Osteoblast (primary cell): ENCODE measurements at regions not wholly inside any gene's neighbourhood (a gene's known extent, or its start where the extent isn't known, plus 50 kb on each side); places are given as distances from the start of the nearest gene placed in this dataset.

Experiments used
- DNase-seq: peaks from one replicate; pipeline ENCODE4 v3.0.0; 2011; ENCODE audit warnings: low spot score, mixed read lengths; ENCODE audit not compliant: insufficient read length; ENCODE audit errors: missing footprints
- H2AFZ ChIP-seq: 2 replicates; pipeline ENCODE4 v1.6.0; 2011; ENCODE audit warnings: mild to moderate bottlenecking, low read length
- H3K27ac ChIP-seq: 2 replicates; pipeline ENCODE4 v1.5.1; 2011; ENCODE audit warnings: mild to moderate bottlenecking, low read depth, low read length, moderate library complexity
- H3K27me3 ChIP-seq: 2 replicates; pipeline ENCODE4 v1.6.0; 2012; ENCODE audit warnings: mild to moderate bottlenecking, control low read depth, inconsistent platforms, low read length, moderate library complexity; ENCODE audit not compliant: insufficient read depth
- H3K36me3 ChIP-seq: 2 replicates; pipeline ENCODE4 v1.5.1; 2011; ENCODE audit warnings: mild to moderate bottlenecking, low read length, control low read depth, moderate library complexity; ENCODE audit not compliant: insufficient read depth
- H3K4me1 ChIP-seq: 2 replicates; pipeline ENCODE4 v1.5.1; 2011; ENCODE audit warnings: mild to moderate bottlenecking, low read length, control low read depth, moderate library complexity; ENCODE audit not compliant: insufficient read depth
- H3K4me2 ChIP-seq: 2 replicates; pipeline ENCODE4 v1.6.0; 2011; ENCODE audit warnings: mild to moderate bottlenecking, low read length; ENCODE audit not compliant: insufficient read depth
- H3K4me3 ChIP-seq: fragments of 200-600 bp; sonication (generic); 3 replicates; pipeline ENCODE4 v1.5.1; 2012; ENCODE audit warnings: mild to moderate bottlenecking, low read length, inconsistent platforms; ENCODE audit not compliant: insufficient read depth
- H3K79me2 ChIP-seq: 2 replicates; pipeline ENCODE4 v1.6.0; 2012; ENCODE audit warnings: mild to moderate bottlenecking, low read length, control low read depth, inconsistent platforms; ENCODE audit not compliant: insufficient read depth
- H3K9me3 ChIP-seq: 2 replicates; pipeline ENCODE4 v1.5.1; 2011; ENCODE audit warnings: low read depth, low read length, control low read depth
- H4K20me1 ChIP-seq: 2 replicates; pipeline ENCODE4 v1.6.0; 2012; ENCODE audit warnings: mild to moderate bottlenecking, low read length, control low read depth; ENCODE audit not compliant: insufficient read depth
- TF ChIP-seq, protein P1 (sequence below): IDR thresholded peaks from 2 replicates; pipeline ENCODE4 v1.5.1; 2011; ENCODE audit warnings: mild to moderate bottlenecking, low read depth, low read length, moderate library complexity; ENCODE audit errors: extremely low read depth

GRCh38 chr5:118593003-118593328, 395.4 kb downstream of the DTWD2 start:
- H3K4me1 ChIP-seq: no peaks in the 10 kb centered on the region
- no peak overlapping the region for H3K4me2 ChIP-seq
- no peaks in the 10 kb centered on the region for H3K36me3 ChIP-seq
- H3K9me3 ChIP-seq: no peaks in the 10 kb centered on the region
- no peak overlapping the region for H3K27ac ChIP-seq
- no peaks in the 10 kb centered on the region for H3K79me2 ChIP-seq
- H3K27me3 ChIP-seq: no peaks in the 10 kb centered on the region
- no peak overlapping the region for H3K4me3 ChIP-seq
- no peak for DNase-seq
- no peaks in the 10 kb centered on the region for H4K20me1 ChIP-seq
- H2AFZ ChIP-seq: no peak overlapping the region
- TF ChIP-seq, protein P1, sequence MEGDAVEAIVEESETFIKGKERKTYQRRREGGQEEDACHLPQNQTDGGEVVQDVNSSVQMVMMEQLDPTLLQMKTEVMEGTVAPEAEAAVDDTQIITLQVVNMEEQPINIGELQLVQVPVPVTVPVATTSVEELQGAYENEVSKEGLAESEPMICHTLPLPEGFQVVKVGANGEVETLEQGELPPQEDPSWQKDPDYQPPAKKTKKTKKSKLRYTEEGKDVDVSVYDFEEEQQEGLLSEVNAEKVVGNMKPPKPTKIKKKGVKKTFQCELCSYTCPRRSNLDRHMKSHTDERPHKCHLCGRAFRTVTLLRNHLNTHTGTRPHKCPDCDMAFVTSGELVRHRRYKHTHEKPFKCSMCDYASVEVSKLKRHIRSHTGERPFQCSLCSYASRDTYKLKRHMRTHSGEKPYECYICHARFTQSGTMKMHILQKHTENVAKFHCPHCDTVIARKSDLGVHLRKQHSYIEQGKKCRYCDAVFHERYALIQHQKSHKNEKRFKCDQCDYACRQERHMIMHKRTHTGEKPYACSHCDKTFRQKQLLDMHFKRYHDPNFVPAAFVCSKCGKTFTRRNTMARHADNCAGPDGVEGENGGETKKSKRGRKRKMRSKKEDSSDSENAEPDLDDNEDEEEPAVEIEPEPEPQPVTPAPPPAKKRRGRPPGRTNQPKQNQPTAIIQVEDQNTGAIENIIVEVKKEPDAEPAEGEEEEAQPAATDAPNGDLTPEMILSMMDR: peak; percentile 16

DNA sequence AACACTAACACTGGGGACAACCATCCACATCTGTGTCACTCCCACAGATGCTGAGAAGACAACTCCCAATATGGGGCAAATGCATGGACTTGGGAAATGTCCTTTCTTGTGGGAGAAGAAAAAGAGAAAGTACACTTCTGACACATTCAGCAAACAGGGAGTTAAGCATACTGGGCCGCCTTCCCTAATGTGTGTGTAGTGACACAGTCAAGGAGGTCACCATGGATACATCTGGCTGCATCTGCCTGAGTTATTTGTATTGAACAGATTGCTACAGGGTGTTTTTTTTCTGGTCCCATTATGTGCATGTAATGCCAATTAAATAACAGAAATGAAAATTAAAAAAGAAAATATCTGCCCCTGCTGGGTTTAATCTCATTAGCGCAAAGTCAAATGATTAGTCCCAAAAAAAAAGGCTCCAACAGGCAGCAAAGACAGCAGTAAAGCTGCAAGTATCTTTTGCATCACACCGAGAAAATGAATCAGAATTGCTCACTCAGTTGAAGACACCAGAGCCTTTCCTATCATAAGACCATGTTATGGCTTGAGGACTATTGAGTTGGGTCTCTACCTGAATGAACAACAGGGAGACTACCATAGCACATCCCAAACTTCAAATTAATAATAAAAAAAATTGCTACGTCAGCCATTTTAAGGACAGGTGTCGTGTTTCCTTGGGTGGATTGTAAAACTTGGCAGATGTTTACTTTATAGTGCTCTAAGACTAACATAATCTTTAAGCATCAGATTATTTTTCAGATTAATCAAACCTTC, 395.9 kb downstream of the DTWD2 start:
- TF ChIP-seq, protein P1: no peak
- Histone ChIP-seq H3K4me3 (no peak overlapping the region), H2AFZ (no peak overlapping the region), H3K36me3 (no peaks in the 10 kb centered on the region), H3K79me2 (no peaks in the 10 kb centered on the region), H3K27ac (no peak overlapping the region), H3K9me3 (no peaks in the 10 kb centered on the region), H3K27me3 (no peaks in the 10 kb centered on the region), H3K4me2 (no peak overlapping the region), H4K20me1 (no peaks in the 10 kb centered on the region), H3K4me1 (no peaks in the 10 kb centered on the region)
- DNase-seq: no peak

GRCh38 chr5:118590806-118591205, 397.5 kb downstream of the DTWD2 start:
- no peak for DNase-seq
- Histone ChIP-seq H3K4me2 (no peak overlapping the region), H3K36me3 (no peaks in the 10 kb centered on the region), H3K27ac (no peak overlapping the region), H3K9me3 (no peaks in the 10 kb centered on the region), H2AFZ (no peak overlapping the region), H4K20me1 (no peaks in the 10 kb centered on the region), H3K4me1 (no peaks in the 10 kb centered on the region), H3K4me3 (no peak overlapping the region), H3K27me3 (no peaks in the 10 kb centered on the region), H3K79me2 (no peaks in the 10 kb centered on the region)
- TF ChIP-seq, protein P1: no peak

DNA sequence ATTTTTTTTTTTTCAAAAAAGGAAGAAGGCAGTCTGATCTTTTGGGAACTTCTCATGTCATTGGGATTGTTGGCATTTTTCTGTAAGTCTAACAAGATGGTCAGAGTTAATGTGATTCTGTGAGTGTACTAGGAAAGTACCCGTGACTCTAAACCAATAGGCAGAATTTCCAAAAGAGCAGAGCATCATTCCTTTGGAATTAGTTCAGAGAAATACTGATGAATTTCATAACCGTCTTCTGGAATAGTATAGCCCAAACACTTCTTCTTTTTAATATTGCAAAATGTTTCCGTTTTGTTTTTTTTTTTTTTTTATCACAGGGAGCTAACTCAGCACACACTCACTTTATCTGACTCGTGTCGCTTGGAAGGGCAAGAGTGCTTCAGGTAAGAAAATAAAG, 407.4 kb downstream of the DTWD2 start:
- H3K9me3 ChIP-seq: no peaks in the 10 kb centered on the region
- no peak overlapping the region for H3K4me2 ChIP-seq
- no peaks in the 10 kb centered on the region for H3K4me1 ChIP-seq
- no peaks in the 10 kb centered on the region for H3K79me2 ChIP-seq
- H2AFZ ChIP-seq: no peak overlapping the region
- no peaks in the 10 kb centered on the region for H4K20me1 ChIP-seq
- TF ChIP-seq, protein P1: no peak
- H3K36me3 ChIP-seq: no peaks in the 10 kb centered on the region
- DNase-seq: no peak
- no peaks in the 10 kb centered on the region for H3K27me3 ChIP-seq
- H3K4me3 ChIP-seq: no peak overlapping the region
- no peak overlapping the region for H3K27ac ChIP-seq
